ENCODE measurements at regions not wholly inside any gene's neighbourhood (a gene's known extent, or its start where the extent isn't known, plus 50 kb on each side); places are given as distances from the start of the nearest gene placed in this dataset.

- 88 to 95% (median 91%) methylated on average over 7 of the region's 7 CpGs for WGBS, 5 donors
Observed at GRCh38 chr2:16294791-16295190, 354.4 kb downstream of the MYCN start.

GRCh38 chr2:16293871-16294270, 353.5 kb downstream of the MYCN start:
- Histone ChIP-seq H3K27me3 (replicated peaks in 1 of 7) (no peaks in the 10 kb centered on the region), H3K27ac (no peak overlapping the region), H3K9me3 (no peaks in the 10 kb centered on the region), H3K36me3 (no peaks in the 10 kb centered on the region), H3K4me1 (no peaks in the 10 kb centered on the region), H3K4me3 (no peak overlapping the region)
- intact Hi-C loops (cut with DNase I; ENCODE audit: low total_unique reads): no loop called here
- no peak for TF ChIP-seq POLR2A (IDR thresholded peaks at IDR 0.05)
- no peak for TF ChIP-seq CTCF (IDR thresholded peaks at IDR 0.05 in 8 of 11, conservative IDR thresholded peaks at IDR 0.05 in 3 of 11)
- TF ChIP-seq POLR2AphosphoS5 (IDR thresholded peaks at IDR 0.05): no peak
- WGBS, 5 donors: 87 to 100% (median 95%) methylated on average over 1 of the region's 1 CpG
- DNase-seq: no peak

More at GRCh38 chr2:16294791-16295190, 354.4 kb downstream of the MYCN start:
- H3K27ac ChIP-seq: no peak overlapping the region
- TF ChIP-seq POLR2A (IDR thresholded peaks at IDR 0.05) (no peak), POLR2AphosphoS5 (IDR thresholded peaks at IDR 0.05) (no peak), CTCF (IDR thresholded peaks at IDR 0.05 in 8 of 11, conservative IDR thresholded peaks at IDR 0.05 in 3 of 11) (no peak)
- intact Hi-C loops (cut with DNase I; ENCODE audit: low total_unique reads): no loop called here
- no peaks in the 10 kb centered on the region for H3K27me3 ChIP-seq (replicated peaks in 1 of 7)
- H3K4me1 ChIP-seq: no peaks in the 10 kb centered on the region
- no peak for DNase-seq
- no peaks in the 10 kb centered on the region for H3K36me3 ChIP-seq
- H3K9me3 ChIP-seq: peaks cover 0 to 3% (median 0%) of the 10 kb centered on the region in 8 donors
- no peak overlapping the region for H3K4me3 ChIP-seq

DNA sequence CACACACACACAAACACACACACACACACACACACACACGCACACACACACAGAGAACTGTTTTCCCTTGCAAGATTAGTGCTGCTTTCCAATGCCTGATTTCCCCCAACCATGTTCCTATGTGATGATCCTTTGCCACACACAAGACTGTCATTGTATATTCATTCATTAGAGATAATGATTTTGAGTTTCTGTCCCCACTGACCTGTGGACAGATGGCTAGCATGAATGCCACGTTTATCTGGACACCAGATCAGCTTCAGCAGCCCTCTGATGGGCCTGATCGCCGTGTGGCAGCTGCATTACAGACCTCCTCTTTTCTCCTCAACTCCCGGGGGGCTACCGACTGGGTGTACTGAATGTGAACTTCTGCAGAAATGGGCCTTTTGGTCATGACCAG, 353.0 kb downstream of the MYCN start:
- Histone ChIP-seq H3K4me1 (no peaks in the 10 kb centered on the region), H3K36me3 (no peaks in the 10 kb centered on the region), H3K4me3 (no peak overlapping the region), H3K27ac (no peak overlapping the region), H3K27me3 (replicated peaks in 1 of 7) (no peaks in the 10 kb centered on the region), H3K9me3 (no peaks in the 10 kb centered on the region)
- DNase-seq: no peak
- 67 to 81% (median 75%) methylated on average over 6 of the region's 6 CpGs for WGBS, 5 donors
- intact Hi-C loops (cut with DNase I; ENCODE audit: low total_unique reads): no loop called here
- TF ChIP-seq POLR2A (IDR thresholded peaks at IDR 0.05) (no peak), POLR2AphosphoS5 (IDR thresholded peaks at IDR 0.05) (no peak), CTCF (IDR thresholded peaks at IDR 0.05 in 8 of 11, conservative IDR thresholded peaks at IDR 0.05 in 3 of 11) (no peak)

DNA sequence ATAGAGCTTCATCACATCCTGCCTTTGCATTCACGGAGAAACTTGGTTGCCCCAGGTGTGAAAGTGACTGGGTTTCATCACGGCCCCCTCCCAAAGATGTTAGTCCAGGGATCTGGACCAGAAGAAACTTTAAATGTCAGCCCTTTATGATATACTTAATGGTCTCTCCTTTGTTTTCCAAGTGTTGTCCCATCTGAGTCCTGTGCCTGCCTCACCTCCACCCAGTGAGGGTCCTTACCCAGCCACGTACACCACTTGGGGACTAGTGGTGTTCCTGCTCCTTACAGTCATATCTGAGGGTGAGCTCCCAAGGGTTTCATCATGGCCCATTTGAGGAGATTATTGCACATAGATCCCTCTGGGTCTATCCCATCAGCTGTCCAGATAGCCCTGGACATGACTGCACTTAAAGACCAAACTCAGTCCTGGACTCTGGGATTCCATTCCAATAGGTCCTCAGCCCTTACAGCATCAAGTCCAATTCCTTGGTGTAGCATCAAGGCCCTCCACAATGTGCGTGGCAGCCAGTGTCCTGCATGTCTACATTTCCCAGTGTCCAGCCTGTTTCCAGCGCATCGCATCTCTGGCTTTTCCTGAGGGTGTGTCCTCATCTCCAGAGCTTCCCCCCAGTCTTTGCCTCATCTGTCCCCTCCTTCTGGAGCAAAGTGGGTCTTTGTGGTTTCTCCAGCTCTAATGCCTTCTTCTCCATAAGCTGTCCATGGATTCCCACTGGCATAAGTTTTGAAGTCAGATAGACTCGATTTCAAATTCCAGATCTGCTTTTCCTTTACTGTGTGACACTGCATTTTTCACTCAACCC, 351.6 kb downstream of the MYCN start:
- intact Hi-C loops (cut with DNase I; ENCODE audit: low total_unique reads): no loop called here
- Histone ChIP-seq H3K36me3 (no peaks in the 10 kb centered on the region), H3K4me1 (no peaks in the 10 kb centered on the region), H3K27me3 (replicated peaks in 1 of 7) (no peaks in the 10 kb centered on the region), H3K9me3 (no peaks in the 10 kb centered on the region), H3K4me3 (no peak overlapping the region), H3K27ac (no peak overlapping the region)
- no peak for DNase-seq
- 84 to 93% (median 87%) methylated on average over 7 of the region's 7 CpGs for WGBS, 5 donors
- TF ChIP-seq POLR2AphosphoS5 (IDR thresholded peaks at IDR 0.05) (no peak), CTCF (IDR thresholded peaks at IDR 0.05 in 8 of 11, conservative IDR thresholded peaks at IDR 0.05 in 3 of 11) (no peak), POLR2A (IDR thresholded peaks at IDR 0.05) (no peak)
